Stimulated activated memory B cell treated with anti-CD40 and anti-IgM and Interleukin-4, amounts not matched to agents 10 μg/mL and 1 μg/mL and 100 μg/mL, for 72 hours (primary cell): ENCODE measurements at regions not wholly inside any gene's neighbourhood (a gene's known extent, or its start where the extent isn't known, plus 50 kb on each side); places are given as distances from the start of the nearest gene placed in this dataset.

Experiments used
- ATAC-seq: fragments of 150-1000 bp; cut with Tn5 transposase; 2 replicates; pipeline ENCODE4 v1.10.0; 2021
- H3K27ac Mint-ChIP-seq: one replicate; pipeline ENCODE4 v1.8.0; 2022; ENCODE audit warnings: mild to moderate bottlenecking, mixed read lengths
- H3K27me3 Mint-ChIP-seq: one replicate; pipeline ENCODE4 v1.8.0; 2022; ENCODE audit warnings: mixed read lengths
- H3K36me3 Mint-ChIP-seq: one replicate; pipeline ENCODE4 v1.8.0; 2022; ENCODE audit warnings: mixed read lengths
- H3K4me1 Mint-ChIP-seq: one replicate; pipeline ENCODE4 v1.8.0; 2022; ENCODE audit warnings: mixed read lengths
- H3K4me3 Mint-ChIP-seq: one replicate; pipeline ENCODE4 v1.8.0; 2022; ENCODE audit warnings: mild to moderate bottlenecking, moderate library complexity, mixed read lengths
- H3K9me3 Mint-ChIP-seq: one replicate; pipeline ENCODE4 v1.8.0; 2022; ENCODE audit warnings: mixed read lengths

- no peaks in the 10 kb centered on the region for H3K27me3 Mint-ChIP-seq
- peaks cover 46% of the 10 kb centered on the region for H3K4me1 Mint-ChIP-seq
- peak overlapping the region; percentile 68 for H3K27ac Mint-ChIP-seq
- H3K4me3 Mint-ChIP-seq = peak overlapping the region; percentile 1
- no peaks in the 10 kb centered on the region for H3K36me3 Mint-ChIP-seq
- ATAC-seq = peak; percentile 44
- H3K9me3 Mint-ChIP-seq = no peaks in the 10 kb centered on the region
These were observed 59.1 kb upstream of the PRDM11 start for GRCh38 chr11:45087086-45087899.

GRCh38 chr11:45087900-45088160 lies 58.6 kb upstream of the PRDM11 start:
- H3K4me1 Mint-ChIP-seq = peaks cover 44% of the 10 kb centered on the region
- peak overlapping the region; percentile 68 for H3K27ac Mint-ChIP-seq
- ATAC-seq = no peak
- H3K36me3 Mint-ChIP-seq = no peaks in the 10 kb centered on the region
- no peaks in the 10 kb centered on the region for H3K9me3 Mint-ChIP-seq
- no peaks in the 10 kb centered on the region for H3K27me3 Mint-ChIP-seq
- no peak overlapping the region for H3K4me3 Mint-ChIP-seq

GRCh38 chr11:45089251-45089650 lies 57.2 kb upstream of the PRDM11 start:
- Mint-ChIP-seq H3K27ac (no peak overlapping the region), H3K4me3 (no peak overlapping the region), H3K36me3 (no peaks in the 10 kb centered on the region), H3K4me1 (peaks cover 45% of the 10 kb centered on the region), H3K27me3 (no peaks in the 10 kb centered on the region), H3K9me3 (no peaks in the 10 kb centered on the region)
- no peak for ATAC-seq

GRCh38 chr11:45089676-45090499 lies 56.6 kb upstream of the PRDM11 start:
- no peak for ATAC-seq
- Mint-ChIP-seq H3K36me3 (no peaks in the 10 kb centered on the region), H3K27me3 (no peaks in the 10 kb centered on the region), H3K27ac (no peak overlapping the region), H3K4me3 (no peak overlapping the region), H3K9me3 (no peaks in the 10 kb centered on the region), H3K4me1 (peaks cover 45% of the 10 kb centered on the region)

GRCh38 chr11:45090607-45091006 lies 55.8 kb upstream of the PRDM11 start:
- peaks cover 45% of the 10 kb centered on the region for H3K4me1 Mint-ChIP-seq
- H3K27ac Mint-ChIP-seq = no peak overlapping the region
- H3K4me3 Mint-ChIP-seq = no peak overlapping the region
- no peaks in the 10 kb centered on the region for H3K9me3 Mint-ChIP-seq
- no peaks in the 10 kb centered on the region for H3K27me3 Mint-ChIP-seq
- no peak for ATAC-seq
- H3K36me3 Mint-ChIP-seq = no peaks in the 10 kb centered on the region

GRCh38 chr11:45091563-45092403 lies 54.7 kb upstream of the PRDM11 start:
- peaks cover 36% of the 10 kb centered on the region for H3K4me1 Mint-ChIP-seq
- H3K36me3 Mint-ChIP-seq = no peaks in the 10 kb centered on the region
- no peaks in the 10 kb centered on the region for H3K9me3 Mint-ChIP-seq
- no peak for ATAC-seq
- no peak overlapping the region for H3K4me3 Mint-ChIP-seq
- no peaks in the 10 kb centered on the region for H3K27me3 Mint-ChIP-seq
- H3K27ac Mint-ChIP-seq = no peak overlapping the region

- H3K27ac Mint-ChIP-seq = no peak overlapping the region
These were observed 54.0 kb upstream of the PRDM11 start for GRCh38 chr11:45092404-45092785.

GRCh38 chr11:45092901-45093760 lies 53.3 kb upstream of the PRDM11 start:
- H3K9me3 Mint-ChIP-seq = no peaks in the 10 kb centered on the region
- H3K27me3 Mint-ChIP-seq = peaks cover 3% of the 10 kb centered on the region
- no peaks in the 10 kb centered on the region for H3K36me3 Mint-ChIP-seq
- H3K4me3 Mint-ChIP-seq = no peak overlapping the region
- H3K27ac Mint-ChIP-seq = no peak overlapping the region
- peaks cover 24% of the 10 kb centered on the region for H3K4me1 Mint-ChIP-seq
- peak; percentile 49 for ATAC-seq

More at GRCh38 chr11:45092404-45092785, 54.0 kb upstream of the PRDM11 start:
- Mint-ChIP-seq H3K27me3 (no peaks in the 10 kb centered on the region), H3K9me3 (no peaks in the 10 kb centered on the region), H3K36me3 (no peaks in the 10 kb centered on the region), H3K4me3 (no peak overlapping the region), H3K4me1 (peaks cover 30% of the 10 kb centered on the region)
- ATAC-seq = no peak

- Mint-ChIP-seq H3K27me3 (peaks cover 11% of the 10 kb centered on the region), H3K27ac (no peak overlapping the region), H3K4me1 (peaks cover 24% of the 10 kb centered on the region), H3K36me3 (no peaks in the 10 kb centered on the region), H3K4me3 (no peak overlapping the region), H3K9me3 (no peaks in the 10 kb centered on the region)
- no peak for ATAC-seq
These were observed 52.5 kb upstream of the PRDM11 start for GRCh38 chr11:45093761-45094455.

- H3K36me3 Mint-ChIP-seq = no peaks in the 10 kb centered on the region
- H3K27ac Mint-ChIP-seq = no peak overlapping the region
- no peaks in the 10 kb centered on the region for H3K9me3 Mint-ChIP-seq
- no peak for ATAC-seq
- H3K27me3 Mint-ChIP-seq = peaks cover 12% of the 10 kb centered on the region
- no peak overlapping the region for H3K4me3 Mint-ChIP-seq
- peaks cover 24% of the 10 kb centered on the region for H3K4me1 Mint-ChIP-seq
These were observed 51.3 kb upstream of the PRDM11 start for GRCh38 chr11:45094958-45095690.

- peaks cover 29% of the 10 kb centered on the region for H3K4me1 Mint-ChIP-seq
- no peak for ATAC-seq
- H3K27ac Mint-ChIP-seq = no peak overlapping the region
- no peak overlapping the region for H3K4me3 Mint-ChIP-seq
- peaks cover 12% of the 10 kb centered on the region for H3K27me3 Mint-ChIP-seq
- no peaks in the 10 kb centered on the region for H3K9me3 Mint-ChIP-seq
- H3K36me3 Mint-ChIP-seq = no peaks in the 10 kb centered on the region
These were observed 50.8 kb upstream of the PRDM11 start for GRCh38 chr11:45095691-45096010.

- Mint-ChIP-seq H3K9me3 (no peaks in the 10 kb centered on the region), H3K36me3 (no peaks in the 10 kb centered on the region), H3K4me1 (peaks cover 37% of the 10 kb centered on the region), H3K27ac (no peak overlapping the region), H3K4me3 (no peak overlapping the region), H3K27me3 (peaks cover 12% of the 10 kb centered on the region)
- no peak for ATAC-seq
These were observed 49.8 kb upstream of the PRDM11 start for GRCh38 chr11:45096636-45097035.
